Karpas-422 (cell line): ENCODE measurements at regions not wholly inside any gene's neighbourhood (a gene's known extent, or its start where the extent isn't known, plus 50 kb on each side); places are given as distances from the start of the nearest gene placed in this dataset.
A peak's percentile ranks its signal among the peaks of the same experiment; 100 is the strongest.

Experiments used
- DNase-seq: peaks from one replicate; pipeline ENCODE4 v3.0.0-alpha.2; 2015
- H2AFZ ChIP-seq: fragments of 200-600 bp; sonication (generic); 2 replicates; pipeline ENCODE4 v1.6.1; 2014; ENCODE audit warnings: antibody characterized with exemption, low read length, mixed read lengths
- H3K27ac ChIP-seq: fragments of 200-600 bp; sonication (generic); 2 replicates; pipeline ENCODE4 v1.5.1; 2014; ENCODE audit warnings: mild to moderate bottlenecking, low read length, moderate library complexity
- H3K27me3 ChIP-seq: fragments of 200-600 bp; sonication (generic); 2 replicates; pipeline ENCODE4 v1.6.1; 2014; ENCODE audit warnings: low read length, mixed read lengths
- H3K36me3 ChIP-seq: fragments of 200-600 bp; sonication (generic); 2 replicates; pipeline ENCODE4 v1.6.1; 2014; ENCODE audit warnings: low read length, mixed read lengths; ENCODE audit not compliant: insufficient read depth
- H3K4me1 ChIP-seq: fragments of 200-600 bp; sonication (generic); 2 replicates; pipeline ENCODE4 v1.6.1; 2014; ENCODE audit warnings: mild to moderate bottlenecking, low read length, mixed read lengths
- H3K4me2 ChIP-seq: fragments of 200-600 bp; sonication (generic); 2 replicates; pipeline ENCODE4 v1.6.1; 2014; ENCODE audit warnings: low read length, low read depth, mild to moderate bottlenecking; ENCODE audit not compliant: poor library complexity, severe bottlenecking
- H3K4me3 ChIP-seq: fragments of 200-600 bp; sonication (generic); 2 replicates; pipeline ENCODE4 v1.5.1; 2014; ENCODE audit warnings: mild to moderate bottlenecking, antibody characterized with exemption, low read length, mixed read lengths
- H3K79me2 ChIP-seq: fragments of 200-600 bp; sonication (generic); 2 replicates; pipeline ENCODE4 v1.6.1; 2014; ENCODE audit warnings: mild to moderate bottlenecking, low read length, mixed read lengths
- H3K9ac ChIP-seq: fragments of 200-600 bp; sonication (generic); 2 replicates; pipeline ENCODE4 v1.6.0; 2014; ENCODE audit warnings: low read length
- H3K9me2 ChIP-seq: fragments of 200-600 bp; sonication (generic), shearing (Covaris generic); replicated peaks from 2 replicates; pipeline ENCODE4 v1.6.0; 2014; ENCODE audit warnings: mild to moderate bottlenecking, low read length, moderate library complexity; ENCODE audit not compliant: insufficient read depth
- H3K9me3 ChIP-seq: fragments of 300-700, 200-600 bp; sonication (generic); 2 replicates; pipeline ENCODE4 v1.6.1; 2014; ENCODE audit warnings: low read length, mixed read lengths
- H4K20me1 ChIP-seq: fragments of 200-600 bp; sonication (generic); 2 replicates; pipeline ENCODE4 v1.6.1; 2014; ENCODE audit warnings: mild to moderate bottlenecking, antibody characterized with exemption, low read length, low read depth; ENCODE audit not compliant: insufficient read depth

GRCh38 chr18:73316513-73316912 lies 448.7 kb upstream of the NETO1 start:
- no peaks in the 10 kb centered on the region for H4K20me1 ChIP-seq
- H3K27me3 ChIP-seq: no peaks in the 10 kb centered on the region
- no peak for DNase-seq
- H3K4me3 ChIP-seq: no peak overlapping the region
- H3K9me2 ChIP-seq: no peaks in the 10 kb centered on the region
- H3K9me3 ChIP-seq: peaks cover 62% of the 10 kb centered on the region
- no peak overlapping the region for H3K9ac ChIP-seq
- no peaks in the 10 kb centered on the region for H3K4me1 ChIP-seq
- no peak overlapping the region for H2AFZ ChIP-seq
- H3K79me2 ChIP-seq: no peaks in the 10 kb centered on the region
- H3K36me3 ChIP-seq: no peaks in the 10 kb centered on the region
- H3K4me2 ChIP-seq: no peak overlapping the region
- H3K27ac ChIP-seq: no peak overlapping the region

- no peaks in the 10 kb centered on the region for H3K36me3 ChIP-seq
- H3K4me2 ChIP-seq: no peak overlapping the region
- peaks cover 62% of the 10 kb centered on the region for H3K9me3 ChIP-seq
- no peaks in the 10 kb centered on the region for H3K79me2 ChIP-seq
- no peaks in the 10 kb centered on the region for H4K20me1 ChIP-seq
- no peak overlapping the region for H3K4me3 ChIP-seq
- no peaks in the 10 kb centered on the region for H3K27me3 ChIP-seq
- H2AFZ ChIP-seq: no peak overlapping the region
- DNase-seq: no peak
- no peak overlapping the region for H3K27ac ChIP-seq
- H3K4me1 ChIP-seq: no peaks in the 10 kb centered on the region
- no peaks in the 10 kb centered on the region for H3K9me2 ChIP-seq
- no peak overlapping the region for H3K9ac ChIP-seq
Observed at GRCh38 chr18:73315381-73315780, 447.6 kb upstream of the NETO1 start.

GRCh38 chr18:73313476-73313875 lies 445.7 kb upstream of the NETO1 start:
- H3K36me3 ChIP-seq: no peaks in the 10 kb centered on the region
- no peak overlapping the region for H2AFZ ChIP-seq
- H3K9ac ChIP-seq: no peak overlapping the region
- no peak overlapping the region for H3K27ac ChIP-seq
- DNase-seq: no peak
- peaks cover 53% of the 10 kb centered on the region for H3K9me3 ChIP-seq
- no peaks in the 10 kb centered on the region for H3K4me1 ChIP-seq
- no peaks in the 10 kb centered on the region for H4K20me1 ChIP-seq
- H3K4me2 ChIP-seq: no peak overlapping the region
- no peak overlapping the region for H3K4me3 ChIP-seq
- H3K9me2 ChIP-seq: no peaks in the 10 kb centered on the region; the same call in 1 of the 2 replicates
- no peaks in the 10 kb centered on the region for H3K79me2 ChIP-seq
- H3K27me3 ChIP-seq: no peaks in the 10 kb centered on the region

GRCh38 chr18:73296686-73297085 lies 428.9 kb upstream of the NETO1 start:
- Histone ChIP-seq H3K4me2 (no peak overlapping the region), H2AFZ (no peak overlapping the region)

GRCh38 chr18:73292156-73292555 lies 424.4 kb upstream of the NETO1 start:
- H3K79me2 ChIP-seq: no peaks in the 10 kb centered on the region
- no peaks in the 10 kb centered on the region for H3K27me3 ChIP-seq
- no peak overlapping the region for H3K4me3 ChIP-seq
- H3K27ac ChIP-seq: no peak overlapping the region
- no peaks in the 10 kb centered on the region for H4K20me1 ChIP-seq
- H3K9ac ChIP-seq: no peak overlapping the region
- H3K9me3 ChIP-seq: peaks cover 43% of the 10 kb centered on the region
- no peaks in the 10 kb centered on the region for H3K36me3 ChIP-seq
- no peak overlapping the region for H2AFZ ChIP-seq
- no peak for DNase-seq
- no peaks in the 10 kb centered on the region for H3K9me2 ChIP-seq
- H3K4me1 ChIP-seq: no peaks in the 10 kb centered on the region
- no peak overlapping the region for H3K4me2 ChIP-seq

More at GRCh38 chr18:73296686-73297085, 428.9 kb upstream of the NETO1 start:
- Histone ChIP-seq H3K9me2 (no peaks in the 10 kb centered on the region), H3K27ac (no peak overlapping the region), H3K79me2 (no peaks in the 10 kb centered on the region), H3K9me3 (peaks cover 35% of the 10 kb centered on the region), H3K4me1 (no peaks in the 10 kb centered on the region), H3K4me3 (peak overlapping the region; percentile 1; the same call in 1 of the 2 replicates), H3K36me3 (no peaks in the 10 kb centered on the region), H3K27me3 (no peaks in the 10 kb centered on the region), H4K20me1 (no peaks in the 10 kb centered on the region), H3K9ac (no peak overlapping the region)
- DNase-seq: no peak

- Histone ChIP-seq H3K4me2 (no peak overlapping the region), H3K4me3 (no peak overlapping the region), H3K36me3 (no peaks in the 10 kb centered on the region)
Observed at GRCh38 chr18:73288813-73289212, 421.0 kb upstream of the NETO1 start.

GRCh38 chr18:73286584-73286983 lies 418.8 kb upstream of the NETO1 start:
- Histone ChIP-seq H3K4me3 (no peak overlapping the region), H3K27me3 (no peaks in the 10 kb centered on the region), H3K27ac (no peak overlapping the region), H3K9ac (no peak overlapping the region), H3K36me3 (no peaks in the 10 kb centered on the region), H4K20me1 (no peaks in the 10 kb centered on the region), H3K4me2 (no peak overlapping the region), H2AFZ (no peak overlapping the region), H3K9me3 (peaks cover 41% of the 10 kb centered on the region), H3K9me2 (no peaks in the 10 kb centered on the region), H3K79me2 (no peaks in the 10 kb centered on the region), H3K4me1 (no peaks in the 10 kb centered on the region)
- DNase-seq: no peak

More at GRCh38 chr18:73288813-73289212, 421.0 kb upstream of the NETO1 start:
- Histone ChIP-seq H3K27me3 (no peaks in the 10 kb centered on the region), H3K79me2 (no peaks in the 10 kb centered on the region), H3K9me2 (no peaks in the 10 kb centered on the region), H3K9me3 (peaks cover 40% of the 10 kb centered on the region), H4K20me1 (no peaks in the 10 kb centered on the region), H3K27ac (no peak overlapping the region), H2AFZ (no peak overlapping the region), H3K9ac (no peak overlapping the region), H3K4me1 (no peaks in the 10 kb centered on the region)
- DNase-seq: no peak

GRCh38 chr18:73283788-73284187 lies 416.0 kb upstream of the NETO1 start:
- Histone ChIP-seq H3K9me3 (peaks cover 22% of the 10 kb centered on the region), H3K27ac (no peak overlapping the region), H3K27me3 (no peaks in the 10 kb centered on the region), H4K20me1 (no peaks in the 10 kb centered on the region), H3K4me3 (no peak overlapping the region), H3K4me2 (no peak overlapping the region), H2AFZ (no peak overlapping the region), H3K4me1 (no peaks in the 10 kb centered on the region), H3K9ac (no peak overlapping the region), H3K79me2 (no peaks in the 10 kb centered on the region), H3K9me2 (no peaks in the 10 kb centered on the region), H3K36me3 (no peaks in the 10 kb centered on the region)
- no peak for DNase-seq

GRCh38 chr18:73283032-73283431 lies 415.2 kb upstream of the NETO1 start:
- Histone ChIP-seq H2AFZ (no peak overlapping the region), H3K27ac (no peak overlapping the region), H3K4me1 (no peaks in the 10 kb centered on the region), H3K4me2 (no peak overlapping the region), H4K20me1 (no peaks in the 10 kb centered on the region), H3K9me2 (no peaks in the 10 kb centered on the region), H3K36me3 (no peaks in the 10 kb centered on the region), H3K4me3 (no peak overlapping the region), H3K79me2 (no peaks in the 10 kb centered on the region), H3K9ac (no peak overlapping the region), H3K9me3 (peaks cover 27% of the 10 kb centered on the region), H3K27me3 (no peaks in the 10 kb centered on the region)
- DNase-seq: no peak
